Activated CD4-positive, alpha-beta T cell treated with anti-CD3 and anti-CD28 coated beads, Interleukin-10, Interleukin-2, amounts not matched to agents 100 ng/mL and 50 ng/mL, durations not matched to agents 16 hours and 8 hours (primary cell): ENCODE measurements at regions not wholly inside any gene's neighbourhood (a gene's known extent, or its start where the extent isn't known, plus 50 kb on each side); places are given as distances from the start of the nearest gene placed in this dataset.

ENCODE experiments used
- DNase-seq: peaks from one replicate; pipeline ENCODE4 v3.0.0-alpha.2; 2020

DNA sequence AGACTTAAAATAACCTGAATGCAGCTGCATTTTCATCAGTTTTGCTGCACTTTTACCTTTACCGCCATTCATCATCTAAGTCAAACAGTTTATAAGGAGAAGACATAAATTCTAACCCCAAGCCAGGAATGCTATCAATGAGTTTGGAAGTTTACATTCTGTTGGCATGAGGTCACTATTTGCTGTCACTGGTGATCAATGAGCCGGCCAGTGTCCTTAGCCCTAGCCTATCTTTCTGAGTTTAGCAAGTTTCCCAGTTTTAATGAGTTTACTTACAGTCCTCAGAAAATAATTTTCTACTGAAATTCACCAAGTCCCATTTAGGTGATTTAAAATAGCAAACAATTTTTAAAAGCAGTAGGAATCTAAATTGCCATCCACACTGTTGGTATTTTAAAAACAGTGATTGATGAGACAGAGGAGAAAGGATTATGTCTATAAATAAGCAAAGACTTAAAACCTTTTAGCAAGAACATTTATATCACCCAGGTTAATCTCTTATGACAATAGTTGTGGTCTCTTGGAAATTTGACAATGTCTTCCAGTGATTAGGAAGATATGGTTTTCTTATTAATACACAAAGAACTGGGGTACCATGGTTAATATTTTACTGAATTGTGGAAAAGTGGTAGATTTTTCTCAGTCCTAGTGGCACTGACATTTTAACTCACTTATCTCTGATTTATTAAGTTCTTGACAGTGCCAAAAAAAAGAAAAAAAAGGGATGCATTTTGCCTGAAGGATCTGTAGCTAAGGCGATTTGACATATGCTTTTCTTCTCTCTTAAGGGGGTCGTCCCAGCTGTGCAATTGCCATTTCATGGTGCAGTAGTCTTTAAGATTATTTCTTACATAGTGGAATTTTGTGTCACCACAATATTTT, 443.4 kb upstream of the ANKRD30A start:
- DNase-seq: no peak

- DNase-seq: no peak
Measured at GRCh38 chr10:36679554-36679953, 445.8 kb upstream of the ANKRD30A start.

- no peak for DNase-seq
Measured at GRCh38 chr10:36677431-36677768, 448.0 kb upstream of the ANKRD30A start.

GRCh38 chr10:36676756-36677430, 448.5 kb upstream of the ANKRD30A start:
- no peak for DNase-seq

DNA sequence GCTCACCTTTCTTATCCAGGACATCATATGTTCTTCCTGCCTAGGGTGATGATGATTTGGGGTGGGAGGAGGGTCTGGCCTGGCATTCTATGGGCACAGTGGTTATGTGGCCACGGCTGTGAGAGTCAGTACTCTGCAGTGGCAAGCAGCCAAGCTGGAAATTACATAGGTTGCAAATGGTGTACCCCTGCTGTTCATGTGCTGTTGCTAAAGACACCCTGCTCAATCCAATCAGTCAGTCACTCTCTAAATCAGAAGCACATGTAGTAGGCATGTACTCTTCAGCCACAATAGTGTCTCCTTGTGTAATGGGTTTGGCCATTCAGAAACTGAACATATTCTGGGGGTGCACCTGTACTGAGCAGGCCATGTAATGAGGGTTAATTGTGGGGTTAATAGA, 449.1 kb upstream of the ANKRD30A start:
- no peak for DNase-seq

DNA sequence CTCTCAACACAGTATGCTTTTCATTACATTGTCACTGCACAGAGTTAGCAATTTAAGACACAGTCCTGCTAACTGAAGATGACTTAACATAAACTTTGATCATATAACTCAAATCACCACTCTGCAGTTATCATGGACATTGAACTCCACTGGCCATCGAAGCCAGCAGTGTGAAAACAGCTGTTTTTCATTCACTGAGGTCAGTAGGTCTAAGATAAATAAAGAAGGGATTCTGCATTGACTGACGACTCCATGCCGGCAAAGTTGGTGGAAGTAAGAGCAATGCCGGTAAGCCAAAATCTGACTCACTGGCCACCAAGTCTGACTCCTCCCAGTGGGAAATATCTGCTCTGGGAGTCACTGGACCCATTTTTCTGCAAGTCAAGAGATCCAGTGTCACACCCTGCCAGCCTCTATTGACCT, 449.9 kb upstream of the ANKRD30A start:
- no peak for DNase-seq

DNA sequence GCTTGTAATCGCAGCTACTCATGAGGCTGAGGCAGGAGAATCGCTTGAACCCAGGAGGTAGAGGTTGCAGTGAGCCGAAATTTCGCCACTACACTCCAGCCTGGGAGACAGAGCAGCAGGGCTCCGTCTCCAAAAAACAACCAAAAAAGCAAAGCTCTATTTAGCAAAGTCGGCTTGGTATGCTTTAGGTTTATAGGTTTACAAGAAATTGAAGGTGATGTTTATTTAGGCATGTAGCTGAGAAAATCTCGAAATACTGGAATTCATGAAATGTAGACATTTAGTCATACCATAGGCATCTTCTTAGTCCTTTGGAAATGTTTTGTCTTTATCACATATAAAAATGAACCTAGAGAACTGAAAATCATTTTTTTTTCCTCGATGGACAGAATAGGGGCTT, 453.8 kb upstream of the ANKRD30A start:
- DNase-seq: no peak

- no peak for DNase-seq
Measured at GRCh38 chr10:36670621-36671402, 454.6 kb upstream of the ANKRD30A start.

- DNase-seq: no peak
Measured at GRCh38 chr10:36669615-36670352, 455.6 kb upstream of the ANKRD30A start.

GRCh38 chr10:36666451-36666850, 458.9 kb upstream of the ANKRD30A start:
- no peak for DNase-seq

DNA sequence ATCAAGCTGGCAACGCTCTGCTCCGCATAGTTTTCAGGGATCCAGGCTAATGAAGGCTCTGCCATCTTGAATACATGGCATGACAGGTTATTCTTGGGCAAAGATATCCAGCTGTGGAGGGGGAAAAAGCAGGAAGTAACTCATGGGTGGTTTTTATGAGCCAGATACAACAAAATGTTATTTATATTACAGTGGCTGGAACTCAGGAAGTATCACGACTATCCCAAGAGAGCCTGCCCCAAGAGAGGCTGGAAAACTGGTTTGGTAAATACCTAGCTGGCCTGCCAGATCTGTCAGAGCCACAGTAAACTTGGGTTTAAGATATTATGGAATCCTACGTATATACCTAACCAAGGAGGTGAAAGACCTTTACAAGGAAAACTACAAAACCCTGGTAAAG, 462.8 kb upstream of the ANKRD30A start:
- DNase-seq: no peak

DNA sequence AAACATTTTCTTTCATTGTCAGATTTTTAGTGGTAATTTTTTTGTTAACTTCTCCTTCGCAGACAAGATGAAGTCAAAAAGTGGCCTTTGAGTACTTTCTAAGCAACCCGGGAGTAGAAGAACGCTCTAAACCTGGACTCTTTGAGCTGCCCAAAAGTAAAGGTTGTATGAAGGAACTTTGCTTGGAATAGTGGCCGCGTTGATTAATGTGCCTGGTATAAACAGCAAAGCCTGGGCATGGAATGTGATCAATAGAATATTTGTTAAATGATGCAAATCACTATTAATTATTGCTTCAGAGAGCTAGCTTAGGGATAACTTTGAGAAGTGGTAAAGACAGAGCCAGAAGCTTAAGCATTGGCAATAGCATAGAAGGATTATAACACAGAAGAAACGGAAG, 475.1 kb upstream of the ANKRD30A start:
- no peak for DNase-seq

DNA sequence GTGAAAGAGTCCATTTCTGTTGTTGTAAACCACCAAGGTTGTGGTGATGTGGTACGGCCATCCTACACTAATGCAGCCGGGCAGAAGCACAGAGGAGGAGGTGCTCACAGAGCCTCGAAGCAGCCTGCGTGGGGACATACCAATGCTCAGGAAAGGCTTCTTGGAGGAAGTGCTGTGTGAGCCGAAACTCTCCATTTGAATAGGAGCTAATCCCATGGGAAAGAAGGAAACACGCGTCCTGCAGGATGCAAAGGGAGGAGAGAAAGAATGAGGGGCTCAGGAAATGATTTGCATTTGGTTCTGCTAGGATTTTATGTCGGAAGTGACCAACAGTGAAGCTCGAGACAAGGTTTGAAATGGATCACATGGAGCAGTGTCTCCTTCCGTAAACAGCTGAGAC, 477.9 kb upstream of the ANKRD30A start:
- DNase-seq: no peak

DNA sequence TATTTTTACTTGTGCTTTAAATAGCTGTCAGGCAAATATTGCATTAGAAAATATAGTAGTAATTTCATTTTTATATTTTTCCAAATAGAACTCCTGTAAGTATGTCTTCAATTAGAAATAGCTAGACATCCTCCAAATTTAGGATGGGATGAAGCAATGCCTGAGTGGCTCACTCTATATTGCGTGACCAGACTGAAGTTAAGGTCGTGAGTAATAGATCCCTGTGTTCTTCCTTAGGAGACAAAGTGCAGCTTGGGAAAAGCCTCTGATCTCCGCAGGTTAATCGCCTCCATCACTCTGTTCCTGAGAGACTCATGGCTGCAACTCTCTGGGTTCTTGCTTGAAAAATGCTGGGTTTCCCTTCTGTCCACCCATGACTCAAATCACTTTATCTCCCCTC, 484.8 kb upstream of the ANKRD30A start:
- no peak for DNase-seq

DNA sequence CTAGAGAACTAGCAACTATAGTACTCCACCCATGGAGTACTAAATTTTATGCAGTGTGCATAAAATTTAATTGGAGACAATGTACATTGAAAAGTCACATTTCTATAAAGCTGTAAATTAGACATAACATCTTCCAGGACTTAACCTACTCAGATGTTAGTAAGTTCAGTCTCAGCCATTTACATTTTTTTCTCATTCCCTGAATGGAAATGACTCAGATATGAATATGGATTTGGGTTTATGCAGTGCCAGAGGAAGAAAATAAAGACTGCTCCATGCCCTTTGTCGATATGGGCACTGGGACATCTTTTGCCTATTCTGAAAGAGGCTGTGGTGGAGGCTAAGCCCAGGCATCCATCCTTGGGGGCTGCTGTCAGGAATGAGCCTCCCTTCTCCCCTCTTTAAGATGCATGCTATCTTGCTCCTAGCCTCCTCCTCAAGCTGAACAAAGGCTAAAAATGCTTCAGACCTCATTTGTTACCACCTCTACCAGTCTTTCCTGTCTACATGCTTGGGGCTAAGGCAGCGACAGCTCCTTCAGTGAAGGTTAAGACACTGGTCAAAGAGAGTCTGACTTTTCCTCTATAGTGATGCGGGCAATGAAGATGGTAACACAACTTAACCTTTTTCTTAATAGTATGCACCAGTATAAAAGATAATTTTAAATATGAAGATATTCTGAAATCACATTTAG, 486.8 kb upstream of the ANKRD30A start:
- DNase-seq: no peak

DNA sequence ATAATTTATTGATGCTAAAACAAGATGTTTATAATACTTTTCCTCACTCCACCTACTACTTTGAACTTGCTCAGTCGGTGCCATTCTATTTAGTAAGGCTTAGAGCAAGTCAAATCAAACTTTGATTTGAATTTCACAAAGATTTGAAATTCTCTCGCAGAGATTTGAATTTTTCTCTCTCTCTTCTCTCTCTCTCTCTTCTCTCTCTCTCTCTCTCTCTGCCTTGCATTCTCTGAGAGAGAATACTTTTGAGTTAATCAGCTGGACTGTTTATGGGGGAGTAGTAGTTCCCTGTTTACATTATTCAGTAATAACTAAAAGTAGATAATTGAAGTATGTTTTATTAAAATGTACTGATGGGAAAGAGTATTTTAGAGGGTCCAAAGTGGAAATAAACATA, 488.5 kb upstream of the ANKRD30A start:
- DNase-seq: no peak

GRCh38 chr10:36636285-36636839, 489.0 kb upstream of the ANKRD30A start:
- DNase-seq: no peak

DNA sequence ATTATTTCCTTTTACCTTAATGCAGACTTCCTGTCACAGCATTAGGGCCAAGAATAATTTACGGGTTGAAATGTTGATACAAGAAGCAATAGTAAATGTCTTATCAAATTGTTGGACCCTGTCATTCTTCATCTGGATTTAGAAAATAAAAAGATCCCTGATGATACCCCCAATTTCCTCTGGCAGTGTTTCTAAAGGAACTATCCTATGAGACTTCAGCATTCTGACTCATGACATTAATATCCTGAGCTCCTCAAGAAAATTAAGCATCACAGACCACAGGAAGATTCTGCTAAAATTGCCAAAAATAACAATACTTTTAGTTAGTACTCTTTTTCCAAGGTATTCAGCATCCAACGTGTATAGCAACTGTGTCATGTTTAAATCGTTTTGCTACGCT, 490.5 kb upstream of the ANKRD30A start:
- no peak for DNase-seq

GRCh38 chr10:36630267-36630666, 495.1 kb upstream of the ANKRD30A start:
- DNase-seq: no peak

DNA sequence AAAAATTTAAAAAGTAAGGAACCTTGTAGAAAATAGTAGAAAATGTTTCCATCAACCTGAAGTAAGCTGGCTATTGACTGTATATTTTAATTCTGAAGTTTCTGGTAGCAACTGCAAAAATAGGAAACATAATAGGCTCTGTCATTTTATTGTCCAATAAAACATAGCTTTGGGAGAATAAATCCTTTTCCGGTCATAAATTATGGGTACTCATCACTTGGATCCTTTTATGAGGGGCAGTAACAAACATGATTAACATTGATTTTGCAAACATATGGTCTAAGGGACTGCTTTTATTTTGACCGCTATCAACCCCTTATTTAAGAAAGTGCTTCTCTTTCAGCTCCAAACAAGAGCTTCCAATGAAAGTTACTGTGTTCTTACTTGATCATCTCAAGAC, 495.9 kb upstream of the ANKRD30A start:
- DNase-seq: no peak

- DNase-seq: no peak
Measured at GRCh38 chr10:36624551-36625100, 500.8 kb upstream of the ANKRD30A start.

GRCh38 chr10:36621346-36621745, 504.1 kb upstream of the ANKRD30A start:
- DNase-seq: no peak
